Fibroblast of lung (primary cell): ENCODE measurements at regions not wholly inside any gene's neighbourhood (a gene's known extent, or its start where the extent isn't known, plus 50 kb on each side); places are given as distances from the start of the nearest gene placed in this dataset.

Experiments
- DNase-seq, 2 donors: peaks; one replicate each; pipeline versions ENCODE4 v3.0.0 to v3.0.0-alpha.2; 2010; ENCODE audit warnings: low read depth in 2 of 2
- H2AFZ ChIP-seq: 2 replicates; pipeline ENCODE4 v1.5.1; 2012; ENCODE audit warnings: low read length, control low read depth, inconsistent platforms
- H3K27ac ChIP-seq: 2 replicates; pipeline ENCODE4 v1.5.1; 2011; ENCODE audit warnings: low read length, control low read depth; ENCODE audit not compliant: insufficient read depth
- H3K27me3 ChIP-seq: 2 replicates; pipeline ENCODE4 v1.5.1; 2011; ENCODE audit warnings: mild to moderate bottlenecking, low read length; ENCODE audit not compliant: control insufficient read depth, insufficient read depth
- H3K36me3 ChIP-seq: 2 replicates; pipeline ENCODE4 v1.5.1; 2011; ENCODE audit warnings: low read length; ENCODE audit not compliant: control insufficient read depth, insufficient read depth
- H3K4me1 ChIP-seq: 2 replicates; pipeline ENCODE4 v1.5.1; 2011; ENCODE audit warnings: low read length; ENCODE audit not compliant: control insufficient read depth, insufficient read depth; ENCODE audit errors: extremely low read depth
- H3K4me2 ChIP-seq: 2 replicates; pipeline ENCODE4 v1.5.1; 2011; ENCODE audit warnings: low read length, control low read depth; ENCODE audit not compliant: insufficient read depth; ENCODE audit errors: extremely low read depth
- H3K4me3 ChIP-seq, 4 experiments: fragments of 200-600 bp in 1 of 4; sonication (generic) in 1 of 4; replicated peaks in 1 of 4; 2 replicates each; pipeline ENCODE4 v1.5.1; 2011 to 2016; ENCODE audit warnings: low read length in 4 of 4, low read depth in 3 of 4, mild to moderate bottlenecking in 3 of 4, control low read depth in 2 of 4, inconsistent platforms in 1 of 4, mixed read lengths in 1 of 4; ENCODE audit not compliant: insufficient read depth in 1 of 4; ENCODE audit errors: control extremely low read depth in 1 of 4
- H3K79me2 ChIP-seq: 2 replicates; pipeline ENCODE4 v1.5.1; 2012; ENCODE audit warnings: mild to moderate bottlenecking, low read length, inconsistent platforms; ENCODE audit not compliant: control insufficient read depth, insufficient read depth
- H3K9ac ChIP-seq: 2 replicates; pipeline ENCODE4 v1.5.1; 2011; ENCODE audit warnings: mild to moderate bottlenecking, low read length, control low read depth; ENCODE audit not compliant: insufficient read depth
- H3K9me3 ChIP-seq: 2 replicates; pipeline ENCODE4 v1.5.1; 2012; ENCODE audit warnings: low read depth, low read length; ENCODE audit not compliant: control insufficient read depth, insufficient read depth
- H4K20me1 ChIP-seq: 2 replicates; pipeline ENCODE4 v1.5.1; 2011; ENCODE audit warnings: low read length; ENCODE audit not compliant: control insufficient read depth, insufficient read depth; ENCODE audit errors: extremely low read depth
- EZH2 ChIP-seq: IDR thresholded peaks from 2 replicates; pipeline ENCODE4 v1.5.1; 2012; ENCODE audit warnings: low read length, control low read depth, mild to moderate bottlenecking; ENCODE audit errors: missing control alignments
- TF ChIP-seq, protein P1 (sequence below), 2 donors: IDR thresholded peaks in 1 of 2; conservative IDR thresholded peaks in 1 of 2; 1 replicate in 1 of 2; 2 replicates in 1 of 2; pipeline ENCODE4 v1.5.1; 2011 to 2012; ENCODE audit warnings: low read length in 2 of 2, control low read depth in 1 of 2, inconsistent platforms in 1 of 2, low read depth in 1 of 2, mild to moderate bottlenecking in 1 of 2

DNA sequence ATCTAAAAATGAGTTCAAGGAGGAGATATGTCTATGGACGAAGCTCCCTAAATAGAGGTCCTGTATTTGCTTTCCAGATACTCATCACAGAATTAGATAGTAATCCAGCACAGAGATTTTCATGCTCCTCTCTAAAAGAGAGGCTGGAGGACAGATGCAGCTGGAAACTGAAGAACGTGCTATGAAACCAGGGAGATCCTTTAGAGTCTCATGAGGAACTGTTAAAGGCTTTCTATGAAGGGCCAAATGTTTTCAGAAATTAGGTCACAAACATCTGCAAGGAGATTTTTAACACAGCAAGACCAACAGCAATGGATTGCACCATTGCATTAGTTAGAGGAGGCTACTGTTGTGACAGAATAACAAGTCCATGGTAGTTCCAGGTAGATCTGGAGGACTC is 95.6 kb upstream of the ARHGAP20 start:
- no peak for DNase-seq
- no peak overlapping the region for H3K4me3 ChIP-seq
- H3K79me2 ChIP-seq, result no peaks in the 10 kb centered on the region
- no peak for TF ChIP-seq EZH2
- TF ChIP-seq, protein P1, sequence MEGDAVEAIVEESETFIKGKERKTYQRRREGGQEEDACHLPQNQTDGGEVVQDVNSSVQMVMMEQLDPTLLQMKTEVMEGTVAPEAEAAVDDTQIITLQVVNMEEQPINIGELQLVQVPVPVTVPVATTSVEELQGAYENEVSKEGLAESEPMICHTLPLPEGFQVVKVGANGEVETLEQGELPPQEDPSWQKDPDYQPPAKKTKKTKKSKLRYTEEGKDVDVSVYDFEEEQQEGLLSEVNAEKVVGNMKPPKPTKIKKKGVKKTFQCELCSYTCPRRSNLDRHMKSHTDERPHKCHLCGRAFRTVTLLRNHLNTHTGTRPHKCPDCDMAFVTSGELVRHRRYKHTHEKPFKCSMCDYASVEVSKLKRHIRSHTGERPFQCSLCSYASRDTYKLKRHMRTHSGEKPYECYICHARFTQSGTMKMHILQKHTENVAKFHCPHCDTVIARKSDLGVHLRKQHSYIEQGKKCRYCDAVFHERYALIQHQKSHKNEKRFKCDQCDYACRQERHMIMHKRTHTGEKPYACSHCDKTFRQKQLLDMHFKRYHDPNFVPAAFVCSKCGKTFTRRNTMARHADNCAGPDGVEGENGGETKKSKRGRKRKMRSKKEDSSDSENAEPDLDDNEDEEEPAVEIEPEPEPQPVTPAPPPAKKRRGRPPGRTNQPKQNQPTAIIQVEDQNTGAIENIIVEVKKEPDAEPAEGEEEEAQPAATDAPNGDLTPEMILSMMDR (conservative IDR thresholded peaks at IDR 0.05 in 1 of 2, IDR thresholded peaks at IDR 0.05 in 1 of 2; ENCODE audit: low read depth in 1 of 2, low read length in 2 of 2), result no peak
- H3K27ac ChIP-seq, result no peak overlapping the region
- no peaks in the 10 kb centered on the region for H3K27me3 ChIP-seq
- H3K36me3 ChIP-seq, result no peaks in the 10 kb centered on the region
- no peaks in the 10 kb centered on the region for H3K9me3 ChIP-seq
- no peak overlapping the region for H3K9ac ChIP-seq
- no peak overlapping the region for H2AFZ ChIP-seq
- no peaks in the 10 kb centered on the region for H4K20me1 ChIP-seq
- no peak overlapping the region for H3K4me2 ChIP-seq
- no peaks in the 10 kb centered on the region for H3K4me1 ChIP-seq

DNA sequence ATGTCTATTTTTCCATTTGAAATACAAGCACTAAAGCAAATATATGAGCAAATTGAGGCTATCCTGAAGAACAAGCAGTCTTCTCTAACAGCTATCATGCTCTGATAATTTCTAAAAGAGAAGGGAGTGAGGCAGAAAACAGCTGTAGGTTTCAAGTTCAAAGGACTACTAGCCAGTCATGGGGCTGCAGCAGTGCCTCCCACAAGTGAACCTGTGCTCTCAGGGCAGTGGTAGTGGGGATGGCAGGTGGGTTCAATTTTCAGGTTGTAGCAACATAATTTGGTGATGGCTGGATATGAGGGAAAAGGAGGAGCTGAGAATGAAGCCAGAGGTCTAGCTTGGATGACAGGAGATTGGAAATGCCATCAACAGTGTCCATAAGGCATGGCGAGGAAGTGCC is 93.5 kb upstream of the ARHGAP20 start:
- TF ChIP-seq, protein P1 (conservative IDR thresholded peaks at IDR 0.05 in 1 of 2, IDR thresholded peaks at IDR 0.05 in 1 of 2; ENCODE audit: low read depth in 1 of 2, low read length in 2 of 2), result no peak
- no peak for TF ChIP-seq EZH2
- DNase-seq, result no peak
- Histone ChIP-seq H3K36me3 (no peaks in the 10 kb centered on the region), H3K4me3 (no peak overlapping the region), H4K20me1 (no peaks in the 10 kb centered on the region), H3K79me2 (no peaks in the 10 kb centered on the region), H3K4me2 (no peak overlapping the region), H3K27me3 (no peaks in the 10 kb centered on the region), H2AFZ (no peak overlapping the region), H3K9ac (no peak overlapping the region), H3K27ac (no peak overlapping the region), H3K4me1 (no peaks in the 10 kb centered on the region), H3K9me3 (no peaks in the 10 kb centered on the region)

DNA sequence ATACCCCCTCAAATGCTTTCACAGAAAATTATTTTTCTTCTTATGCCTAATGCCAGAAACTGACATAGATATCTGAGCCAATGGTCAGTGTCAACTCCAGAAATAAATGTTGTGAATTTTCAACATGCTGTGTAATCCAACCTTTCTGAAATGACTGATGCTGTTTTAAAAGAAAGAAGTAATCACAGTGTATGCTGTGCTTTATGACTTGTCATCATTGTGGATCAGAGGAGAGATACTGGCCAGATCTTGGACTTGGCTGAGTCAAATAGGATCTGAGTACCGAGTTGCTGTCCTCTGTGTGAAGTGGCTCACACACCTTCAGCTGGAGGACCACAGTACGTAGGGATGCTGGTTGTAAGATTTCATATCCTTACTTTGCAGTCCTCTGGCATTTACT is 89.9 kb upstream of the ARHGAP20 start:
- H4K20me1 ChIP-seq, result no peaks in the 10 kb centered on the region
- no peaks in the 10 kb centered on the region for H3K79me2 ChIP-seq
- H3K36me3 ChIP-seq, result no peaks in the 10 kb centered on the region
- no peak overlapping the region for H2AFZ ChIP-seq
- DNase-seq, result no peak
- no peak overlapping the region for H3K4me3 ChIP-seq
- no peak for TF ChIP-seq EZH2
- TF ChIP-seq, protein P1 (conservative IDR thresholded peaks at IDR 0.05 in 1 of 2, IDR thresholded peaks at IDR 0.05 in 1 of 2; ENCODE audit: low read depth in 1 of 2, low read length in 2 of 2), result no peak
- no peaks in the 10 kb centered on the region for H3K9me3 ChIP-seq
- H3K4me2 ChIP-seq, result no peak overlapping the region
- no peaks in the 10 kb centered on the region for H3K27me3 ChIP-seq
- H3K4me1 ChIP-seq, result no peaks in the 10 kb centered on the region
- no peak overlapping the region for H3K9ac ChIP-seq
- no peak overlapping the region for H3K27ac ChIP-seq
